Activated gamma-delta T cell (primary cell): ENCODE measurements at regions not wholly inside any gene's neighbourhood (a gene's known extent, or its start where the extent isn't known, plus 50 kb on each side); places are given as distances from the start of the nearest gene placed in this dataset.
A peak's percentile ranks its signal among the peaks of the same experiment; 100 is the strongest.
"Not testable (repeated sequence)": the region's sequence is repeated elsewhere in the genome, so short reads cannot be mapped to it uniquely, and the experiment has no call there.

Source experiments
- DNase-seq: peaks from one replicate; lab custom pipeline; 2025; lab: John Stamatoyannopoulos, UW

DNA sequence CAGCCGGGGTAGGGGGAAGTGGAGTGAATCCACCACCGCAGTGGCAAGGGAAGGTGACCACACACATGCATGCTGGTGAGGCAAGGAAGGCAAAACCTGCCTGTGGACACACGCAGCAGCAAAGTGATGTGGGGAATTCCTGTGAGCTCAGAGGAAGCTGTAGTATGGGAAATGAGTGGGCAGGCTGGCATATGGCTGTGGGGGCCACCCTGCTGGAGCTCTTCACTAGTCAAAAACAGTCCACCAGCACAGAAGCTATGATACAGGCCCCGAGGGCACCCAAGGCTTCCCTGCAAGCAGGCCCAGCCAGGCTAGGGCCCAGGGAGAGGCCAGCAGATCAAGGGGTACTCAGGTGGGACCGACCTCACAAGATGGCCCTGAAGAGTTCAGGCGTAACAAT is 239.1 kb downstream of the CHM start:
- no peak for DNase-seq

DNA sequence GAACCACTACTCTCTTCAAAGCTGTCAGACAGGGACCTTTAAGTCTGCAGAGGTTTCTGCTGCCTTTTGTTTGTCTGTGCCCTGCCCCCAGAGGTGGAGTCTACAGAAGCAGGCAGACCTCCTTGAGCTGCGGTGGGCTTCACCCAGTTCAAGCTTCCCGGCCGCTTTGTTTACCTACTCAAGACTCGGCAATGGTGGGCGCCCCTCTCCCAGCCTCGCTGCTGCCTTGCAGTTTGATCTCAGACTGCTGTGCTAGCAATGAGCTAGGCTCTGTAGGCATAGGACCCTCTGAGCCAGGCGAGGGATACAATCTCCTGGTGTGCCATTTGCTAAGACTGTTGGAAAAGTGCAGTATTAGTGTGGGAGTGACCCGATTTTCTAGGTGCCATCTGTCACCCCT is 275.0 kb downstream of the CHM start:
- not testable (repeated sequence) for DNase-seq

DNA sequence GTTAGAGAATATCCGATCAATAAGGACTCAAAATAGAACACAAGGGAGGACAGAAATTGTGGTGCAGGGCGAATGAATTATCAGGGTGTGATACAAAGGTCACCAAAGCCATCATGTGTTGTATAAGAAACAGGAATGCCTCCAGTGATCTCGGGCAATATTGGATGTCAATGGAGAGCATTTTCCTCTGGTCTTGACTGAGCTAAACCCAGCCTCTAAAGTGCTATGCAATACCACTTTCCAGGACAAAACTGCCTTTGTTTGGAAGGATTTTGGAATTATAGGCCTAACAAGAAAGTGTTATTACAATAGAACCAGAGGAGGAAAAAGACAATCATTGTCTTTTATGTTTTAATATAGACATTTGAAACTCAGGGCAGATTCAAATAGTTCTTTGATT is 281.7 kb downstream of the CHM start:
- no peak for DNase-seq

DNA sequence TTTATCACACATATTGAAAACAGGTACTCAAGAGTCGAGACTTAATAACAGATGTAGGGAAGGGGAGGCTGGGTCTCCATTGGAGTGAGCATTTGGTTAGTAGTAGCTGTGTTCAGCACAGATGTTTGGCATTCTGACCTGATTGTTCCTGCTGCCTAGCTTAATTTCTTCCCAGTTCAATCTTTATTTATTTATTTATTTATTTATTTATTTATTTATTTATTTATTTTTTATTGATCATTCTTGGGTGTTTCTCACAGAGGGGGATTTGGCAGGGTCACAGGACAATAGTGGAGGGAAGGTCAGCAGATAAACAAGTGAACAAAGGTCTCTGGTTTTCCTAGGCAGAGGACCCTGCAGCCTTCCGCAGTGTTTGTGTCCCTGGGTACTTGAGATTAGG is 324.3 kb downstream of the CHM start:
- DNase-seq = not testable (repeated sequence)

DNA sequence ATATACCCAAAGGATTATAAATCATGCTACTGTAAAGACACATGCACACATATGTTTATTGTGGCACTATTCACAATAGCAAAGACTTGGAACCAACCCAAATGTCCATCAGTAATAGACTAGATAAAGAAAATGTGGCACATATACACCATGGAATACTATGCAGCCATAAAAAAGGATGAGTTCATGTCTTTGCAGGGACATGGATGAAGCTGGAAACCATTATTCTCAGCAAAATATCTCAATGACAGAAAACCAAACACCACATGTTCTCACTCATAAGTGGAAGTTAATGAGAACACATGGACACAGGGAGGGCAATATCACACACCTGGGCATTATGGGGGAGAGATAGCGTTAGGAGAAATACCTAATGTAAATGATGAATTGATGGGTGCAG is 323.8 kb upstream of the POF1B start:
- DNase-seq = not testable (repeated sequence)

DNA sequence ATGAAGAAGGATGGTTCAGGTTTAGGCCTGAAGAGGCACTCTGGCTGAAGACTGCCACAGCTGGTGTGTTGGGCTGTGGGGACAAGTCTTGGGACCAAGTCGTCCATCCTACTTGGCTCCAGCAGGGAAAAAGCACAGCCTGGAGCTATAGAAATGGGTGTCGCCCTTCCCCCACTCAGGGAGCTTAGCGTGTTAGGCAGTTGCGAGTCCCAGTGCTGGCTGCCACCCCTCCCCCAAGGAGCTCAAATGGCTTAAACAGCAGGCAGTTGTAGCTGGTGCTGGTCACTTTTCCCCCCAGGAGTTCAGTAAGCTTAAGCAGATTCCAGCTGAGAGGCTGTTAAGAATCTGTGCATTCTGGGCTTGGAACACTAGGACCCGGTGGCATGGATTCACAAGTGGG is 319.5 kb upstream of the POF1B start:
- DNase-seq = no peak

DNA sequence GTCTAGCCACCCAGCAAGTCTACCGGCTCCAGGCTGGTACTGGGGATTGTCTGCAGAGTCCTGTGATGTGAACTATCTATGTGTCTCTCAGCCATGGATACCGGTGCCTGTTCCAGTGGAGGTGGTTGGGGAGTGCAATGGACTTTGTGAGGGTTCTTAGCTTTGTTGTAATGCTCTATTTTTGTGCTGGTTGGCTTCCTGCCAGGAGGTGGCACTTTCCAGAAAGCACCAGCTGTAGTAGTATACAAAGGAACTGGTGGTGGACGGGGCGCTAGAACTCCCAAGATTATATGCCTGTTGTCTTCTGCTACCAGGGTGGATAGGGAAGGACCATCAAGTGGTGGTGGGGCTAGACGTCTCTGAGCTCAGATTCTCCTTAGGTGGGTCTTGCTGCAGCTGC is 306.4 kb upstream of the POF1B start:
- DNase-seq = no peak

DNA sequence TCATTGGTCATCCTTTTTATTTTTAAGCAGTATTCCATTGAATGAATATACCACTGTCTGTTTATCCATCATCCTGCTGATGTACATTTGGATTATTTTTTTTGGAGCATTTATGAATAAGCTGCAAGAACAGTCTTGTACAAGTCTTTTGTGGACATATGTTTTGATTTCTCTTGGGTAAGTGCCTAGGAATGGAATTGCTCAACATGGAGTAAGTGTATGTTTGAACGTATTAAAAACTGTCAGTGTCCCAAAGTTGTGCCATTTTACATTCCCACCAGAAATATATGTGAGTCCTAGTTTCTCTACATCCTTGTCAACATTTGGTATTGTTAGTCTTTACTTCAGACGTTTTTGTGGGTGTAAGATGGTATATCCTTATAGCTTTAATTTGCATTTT is 287.0 kb upstream of the POF1B start:
- DNase-seq = no peak

DNA sequence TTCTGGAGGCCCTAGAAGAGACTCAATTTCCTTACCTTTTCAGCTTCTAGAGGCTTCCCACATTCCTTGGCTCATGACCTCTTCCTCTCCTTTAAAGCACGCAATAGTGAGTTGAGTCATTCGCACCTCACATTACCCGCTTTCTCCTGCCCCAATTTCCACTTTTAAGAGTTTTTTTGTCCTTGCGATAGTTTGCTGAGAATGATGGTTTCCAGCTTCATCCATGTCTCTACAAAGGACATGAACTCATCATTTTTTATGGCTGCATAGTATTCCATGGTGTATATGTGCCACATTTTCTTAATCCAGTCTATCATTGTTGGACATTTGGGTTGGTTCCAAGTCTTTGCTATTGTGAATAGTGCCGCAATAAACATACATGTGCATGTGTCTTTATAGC is 284.5 kb upstream of the POF1B start:
- DNase-seq = not testable (repeated sequence)

DNA sequence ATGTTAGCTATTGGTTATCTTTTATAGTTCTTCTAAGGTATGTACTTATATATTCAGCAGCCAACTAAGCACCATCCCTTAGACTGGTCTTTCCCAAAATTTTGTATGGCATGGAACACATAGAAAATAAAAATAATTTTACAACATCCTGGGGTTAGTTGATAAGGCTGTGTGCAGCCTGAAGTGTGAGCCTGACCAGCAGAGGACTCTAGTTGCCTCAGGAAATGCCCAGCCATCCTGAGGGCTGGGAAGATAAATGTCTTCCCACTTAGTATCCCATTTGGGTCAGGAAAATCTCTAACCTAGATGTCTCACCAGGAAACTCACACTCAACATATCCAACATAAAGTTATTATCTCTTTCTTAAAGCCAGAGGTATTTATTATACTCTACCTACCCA is 251.4 kb upstream of the POF1B start:
- no peak for DNase-seq

DNA sequence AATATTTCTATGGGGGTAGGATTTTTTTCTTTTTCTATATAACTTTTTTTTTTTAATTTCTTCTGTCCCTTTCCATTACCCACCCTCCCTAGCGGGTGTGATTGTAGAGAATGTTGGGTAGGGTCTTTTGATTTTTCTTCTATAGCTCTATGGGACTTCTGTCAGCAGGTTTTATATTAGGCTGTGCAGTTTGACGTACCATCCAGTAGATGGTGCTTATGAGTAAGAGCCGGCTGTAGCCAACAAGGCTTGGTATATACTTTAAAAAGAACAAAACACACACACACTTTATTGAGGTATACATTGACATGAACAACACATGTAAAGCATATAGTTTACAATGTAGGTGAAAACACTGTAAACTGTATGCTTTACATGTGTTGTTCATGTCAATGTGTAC is 247.9 kb upstream of the POF1B start:
- DNase-seq = no peak

DNA sequence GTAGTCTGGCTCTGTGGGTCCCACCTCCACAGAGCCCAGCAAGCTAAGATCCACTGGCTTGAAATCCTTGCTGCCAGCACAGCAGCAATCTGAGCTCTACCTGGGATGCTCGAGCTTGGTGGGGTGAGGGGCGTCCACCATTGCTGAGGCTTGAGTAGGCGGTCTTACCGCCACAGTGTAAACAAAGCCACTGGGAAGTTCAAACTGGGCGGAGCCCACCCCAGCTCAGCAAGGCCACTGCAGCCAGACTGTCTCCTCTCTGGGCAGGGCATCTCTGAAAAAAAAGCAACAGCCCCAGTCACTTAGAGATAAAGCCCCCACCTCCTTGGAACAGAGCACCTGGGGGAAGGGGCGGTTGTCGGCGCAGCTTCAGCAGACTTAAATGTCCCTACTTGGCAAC is 243.2 kb upstream of the POF1B start:
- peak; percentile 1 for DNase-seq

DNA sequence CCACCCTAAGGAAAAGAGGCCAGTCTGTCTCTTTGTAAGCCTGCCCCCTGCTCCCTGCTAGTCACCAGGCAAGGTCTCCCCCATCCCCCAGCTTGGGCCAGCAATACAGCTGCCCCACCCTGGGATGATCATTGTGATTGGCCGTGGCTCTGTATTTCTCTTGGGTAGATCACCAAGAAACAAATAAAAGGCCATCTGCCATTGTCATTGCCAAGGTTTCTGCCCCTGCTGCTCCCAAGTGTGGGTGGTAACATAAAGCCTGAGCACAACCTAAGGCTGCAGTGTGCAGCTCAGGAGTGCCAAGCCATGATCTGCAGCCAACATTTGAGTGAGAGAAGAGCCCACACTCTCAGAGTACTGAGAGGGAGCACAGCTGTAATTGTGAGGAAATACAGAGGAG is 241.0 kb upstream of the POF1B start:
- DNase-seq = no peak

DNA sequence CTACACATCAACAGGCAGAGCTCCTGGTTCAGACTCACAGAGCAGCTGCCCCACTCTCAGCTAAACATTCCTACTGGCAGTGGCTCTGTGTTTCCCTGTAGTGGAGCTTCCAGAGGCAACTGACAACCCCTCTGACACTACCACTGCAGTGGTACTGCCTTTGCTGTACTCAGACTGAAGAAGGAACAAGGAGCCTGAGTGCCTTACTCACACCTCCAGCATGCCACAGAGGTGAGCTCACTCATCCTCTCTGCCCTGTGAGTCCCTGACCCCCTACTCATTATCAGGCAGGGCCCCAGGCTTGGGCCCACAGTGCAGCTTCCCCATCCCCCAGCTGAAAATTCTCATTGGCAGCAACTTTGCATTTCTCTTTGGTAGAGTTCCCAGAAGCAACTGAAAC is 240.5 kb upstream of the POF1B start:
- DNase-seq = no peak

DNA sequence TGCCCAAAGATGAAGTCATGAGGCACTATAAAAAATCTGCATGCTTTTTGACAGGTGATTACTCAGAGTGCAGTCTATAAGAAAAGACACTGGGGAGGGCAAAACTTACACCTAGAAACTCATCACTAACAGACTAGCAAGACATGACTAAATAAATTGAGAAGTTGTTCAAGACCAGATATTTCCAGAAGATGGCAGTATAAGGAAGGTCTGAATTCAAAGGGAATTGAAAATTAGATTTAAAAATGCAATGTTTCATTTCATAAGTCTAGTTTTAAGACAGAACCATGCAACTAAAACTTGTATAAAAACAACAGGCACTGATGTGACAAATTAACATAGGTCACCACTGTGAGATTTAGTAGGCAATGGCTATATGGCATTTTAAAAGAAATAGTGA is 232.5 kb upstream of the POF1B start:
- no peak for DNase-seq

DNA sequence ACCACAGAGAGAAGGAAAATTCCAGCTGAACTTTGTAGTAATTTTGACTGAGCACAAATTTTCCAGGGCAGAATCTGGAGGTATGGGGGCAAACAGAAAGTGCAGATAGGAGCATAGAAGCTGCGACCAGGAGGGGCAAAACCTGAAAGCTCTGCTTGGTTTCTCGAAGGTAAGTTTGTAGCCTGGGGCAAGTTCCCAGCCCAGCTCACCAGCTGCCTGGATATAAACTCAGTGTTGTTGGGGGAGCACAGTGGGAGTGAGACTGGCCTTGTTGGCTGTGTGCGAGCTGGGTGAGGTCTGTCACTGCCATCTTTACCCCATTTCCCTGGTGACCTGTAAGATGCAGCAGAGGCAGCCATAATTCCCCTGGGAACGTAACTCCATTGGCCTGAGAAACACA is 213.5 kb upstream of the POF1B start:
- no peak for DNase-seq

DNA sequence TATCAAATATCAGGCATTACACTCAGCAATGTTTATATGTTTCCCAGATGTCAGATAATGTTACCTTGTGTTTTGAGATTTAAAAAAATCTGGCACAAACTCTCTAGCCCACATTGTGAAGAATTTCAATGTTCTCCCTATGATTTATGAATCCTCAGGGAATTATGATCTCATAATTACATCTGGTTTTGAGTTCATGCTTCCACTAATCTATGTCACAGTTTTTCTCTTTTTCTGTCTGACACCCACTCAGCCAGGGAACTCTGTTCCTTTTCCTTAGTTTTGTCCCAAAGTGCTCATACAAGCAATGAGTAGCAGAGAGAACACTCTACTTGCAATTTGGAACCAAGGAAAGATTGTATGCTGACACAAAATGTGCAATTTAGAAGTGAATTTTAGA is 212.1 kb upstream of the POF1B start:
- no peak for DNase-seq

DNA sequence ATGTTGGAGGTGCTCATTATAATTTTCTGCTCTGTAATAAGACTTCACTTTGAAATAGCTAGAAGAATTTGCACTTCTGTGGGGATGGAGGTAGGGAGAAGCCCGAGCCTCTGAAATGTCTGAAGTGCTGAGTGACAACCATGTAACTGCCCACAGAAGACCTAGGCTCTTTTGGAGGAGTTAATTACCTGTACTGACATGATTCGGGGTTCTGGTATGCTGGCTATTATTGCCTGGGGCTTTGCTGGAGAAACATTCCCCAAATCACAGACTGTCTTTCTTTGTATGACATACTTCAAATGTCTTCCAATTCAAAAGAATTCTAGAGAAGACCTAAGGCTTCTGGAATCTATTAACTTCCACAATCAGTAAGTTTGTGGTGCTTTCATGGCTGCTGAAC is 211.2 kb upstream of the POF1B start:
- no peak for DNase-seq

DNA sequence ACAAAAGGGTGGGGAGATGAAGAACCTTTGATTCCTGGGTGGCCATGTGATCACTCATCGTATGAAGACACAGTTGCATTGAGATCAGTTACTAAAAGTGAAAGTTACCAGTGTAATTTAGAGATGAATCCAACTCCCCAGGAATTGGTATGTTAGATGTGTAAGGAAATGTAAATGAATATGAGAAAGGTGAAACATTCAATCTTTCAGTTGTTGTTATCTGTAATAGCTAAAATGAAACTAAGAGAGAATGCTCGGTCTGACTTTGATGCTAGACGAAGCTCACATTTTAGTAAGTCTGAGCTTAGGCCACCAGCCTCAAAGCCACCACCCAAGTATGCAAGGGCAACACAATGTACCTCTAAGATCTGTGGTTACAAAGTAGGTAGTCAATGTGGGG is 194.3 kb upstream of the POF1B start:
- no peak for DNase-seq

DNA sequence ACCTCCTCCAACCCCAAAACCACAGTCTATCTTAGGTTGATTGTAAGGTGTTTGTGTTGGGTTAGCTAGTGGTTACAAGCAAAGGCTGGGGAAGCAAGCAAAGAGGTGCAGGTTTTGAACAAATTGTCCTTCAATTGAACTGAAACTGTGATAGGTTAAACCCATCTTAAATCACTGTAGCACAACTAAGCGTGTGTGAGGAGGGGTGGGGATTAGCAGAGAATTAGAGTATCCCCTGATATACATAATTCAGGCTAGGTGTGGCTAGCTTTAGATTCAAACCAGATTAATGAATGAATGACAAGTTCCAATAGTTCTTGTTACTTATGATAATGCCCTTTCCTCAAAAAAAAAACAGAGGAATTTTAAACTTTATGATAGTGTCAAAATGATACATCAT is 191.0 kb upstream of the POF1B start:
- no peak for DNase-seq

DNA sequence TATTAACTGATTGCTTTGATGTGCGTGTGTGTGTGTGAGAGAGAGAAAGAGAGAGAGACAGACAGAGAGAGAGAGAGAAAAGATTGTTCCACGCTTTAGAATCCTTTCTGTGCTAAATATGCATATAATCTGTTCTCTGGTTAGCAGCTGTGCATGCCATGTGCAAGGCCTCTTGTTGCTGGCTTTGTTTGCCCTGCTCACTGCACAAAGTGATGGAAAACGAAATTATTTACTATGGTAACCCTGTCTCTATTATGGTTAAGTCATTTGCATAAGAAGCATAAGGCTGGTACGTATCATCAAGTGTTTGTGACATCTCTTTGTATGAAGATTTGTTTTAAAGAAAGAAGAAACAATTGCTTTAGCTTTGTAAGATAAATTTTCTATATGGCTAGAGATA is 190.2 kb upstream of the POF1B start:
- no peak for DNase-seq

DNA sequence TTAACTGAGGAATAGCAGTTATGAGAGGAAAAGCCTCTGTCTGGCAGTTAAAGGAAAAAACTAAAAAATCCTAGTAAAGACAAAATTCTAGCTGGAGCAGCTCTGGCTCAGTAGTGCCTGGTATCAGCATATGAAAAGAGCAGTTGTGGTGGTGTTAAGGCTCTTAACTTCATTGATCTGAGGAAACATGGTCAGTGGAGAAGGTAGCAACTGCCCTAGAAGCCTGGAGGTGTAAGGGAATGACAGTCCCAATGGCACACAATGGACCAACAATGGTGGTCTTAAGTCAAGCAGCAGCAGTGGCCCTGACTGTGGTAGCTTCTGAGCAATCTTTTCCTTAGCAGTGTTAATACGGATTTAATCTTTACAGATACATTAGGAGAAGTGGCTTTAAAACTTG is 189.6 kb upstream of the POF1B start:
- DNase-seq = no peak

DNA sequence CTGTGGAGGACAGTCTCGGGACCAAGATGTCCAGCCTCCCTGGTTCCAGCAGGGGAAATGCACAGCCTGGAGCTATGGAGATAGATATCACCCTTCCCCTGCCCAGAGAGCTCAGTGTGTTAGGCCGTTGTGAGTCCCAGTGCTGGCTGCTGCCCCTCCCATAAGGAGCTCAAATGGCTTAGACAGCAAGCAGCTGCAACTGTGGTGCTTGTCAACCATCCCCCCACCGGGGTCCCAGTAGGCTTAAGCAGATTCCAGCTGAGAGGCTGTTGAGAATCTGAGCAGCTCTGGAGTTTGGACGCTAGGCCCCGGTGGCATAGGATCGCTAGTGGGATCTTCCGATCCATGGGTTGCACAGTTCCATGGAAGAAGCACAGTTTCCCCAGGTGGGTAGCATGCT is 181.8 kb upstream of the POF1B start:
- no peak for DNase-seq

DNA sequence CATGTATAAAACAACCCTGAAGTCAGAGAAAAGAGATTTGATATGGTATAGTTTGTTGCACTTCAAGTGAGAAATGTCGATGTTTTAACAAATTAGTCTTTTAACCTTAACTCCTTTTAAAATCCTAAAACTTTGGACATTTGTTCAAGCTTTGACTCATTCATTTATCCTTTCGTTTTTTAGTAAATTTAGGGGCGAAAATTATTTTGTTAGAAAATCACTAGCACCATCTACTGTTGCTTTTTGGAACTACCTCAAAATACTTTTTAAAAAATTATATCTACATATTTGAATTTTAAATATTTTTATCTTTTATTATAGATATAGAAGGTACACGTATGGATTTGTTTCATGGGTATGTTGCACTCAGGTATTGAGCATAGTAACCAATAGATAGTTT is 165.1 kb upstream of the POF1B start:
- no peak for DNase-seq

DNA sequence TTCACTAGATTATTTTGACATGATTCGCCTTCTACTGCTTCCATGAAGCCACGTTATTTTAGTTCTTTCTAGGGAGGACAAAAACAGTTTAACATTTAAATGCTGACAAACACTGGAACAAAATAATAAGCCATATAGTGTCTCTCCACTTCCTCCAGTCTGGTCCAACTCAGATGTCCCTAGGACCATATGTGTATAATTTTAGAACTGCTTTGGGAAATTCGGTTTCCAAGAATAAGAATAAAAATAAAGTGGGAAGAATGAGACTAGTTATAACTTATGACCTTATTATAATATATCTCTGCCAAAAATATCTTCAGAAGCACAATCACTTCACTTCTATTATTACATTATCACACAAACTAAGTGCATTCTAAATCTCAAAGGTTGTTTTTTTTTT is 164.4 kb upstream of the POF1B start:
- no peak for DNase-seq
